ENCODE measurements at regions not wholly inside any gene's neighbourhood (a gene's known extent, or its start where the extent isn't known, plus 50 kb on each side); places are given as distances from the start of the nearest gene placed in this dataset.

GRCh38 chr2:67215214-67216055, 181.7 kb upstream of the ETAA1 start (continued):
- 0 out of 2 replicates have a peak, but pooled peaks have one; percentile 67 for TF ChIP-seq CHD1 (IDR thresholded peaks at IDR 0.05; ENCODE audit: low read depth, low read length)
- no peak for TF ChIP-seq RFX5 (IDR thresholded peaks at IDR 0.05; ENCODE audit: low read depth, low read length)
- TF ChIP-seq NFE2L2 (IDR thresholded peaks at IDR 0.05; ENCODE audit: low read depth, low read length): peak; percentile 72

GRCh38 chr2:67216103-67216502, 181.0 kb upstream of the ETAA1 start:
- H4K20me1 ChIP-seq (ENCODE audit: insufficient read depth, low read length): no peaks in the 10 kb centered on the region
- peak overlapping the region; percentile 43 to 56; a peak in 3 of 4 replicates for H4K8ac ChIP-seq (ENCODE audit: low read depth in 2 of 2, low read length in 2 of 2)
- H3K4me3 ChIP-seq (ENCODE audit: insufficient read depth, low read depth, low read length): no peak overlapping the region
- ChIA-PET POLR2A (ENCODE audit: unreplicated experiment) (no interaction called here), CTCF (interaction anchor here (0.9 to 2.0 kb wide), 3 partner anchors 316 to 771 kb away, joined by 3 to 5 read pairs (median 4); no protein-coding TSS in a partner anchor)
- H2BK120ac ChIP-seq (ENCODE audit: low read depth, low read length): peak overlapping the region; percentile 59; the same call in 1 of the 2 replicates
- no peak for TF ChIP-seq POLR2A (IDR thresholded peaks at IDR 0.05; ENCODE audit: low read depth, low read length)
- TF ChIP-seq MAFK (IDR thresholded peaks at IDR 0.05; ENCODE audit: low read depth, low read length): peak; percentile 77
- dilution Hi-C loops (cut with HindIII; ENCODE audit: low sequenced_read_pairs, unreplicated experiment) (loop anchor here (25.0 kb wide), 1 partner anchor 779 kb away; the partner anchor contains the start of gene MEIS1), intact Hi-C loops (cut with micrococcal nuclease) (loop anchor here (5.0 to 10.0 kb wide), 2 partner anchors 626 to 819 kb away; no protein-coding TSS in a partner anchor), in situ Hi-C loops (cut with MboI; ENCODE audit: low sequenced_read_pairs) (loop anchor here (5.0 kb wide), 1 partner anchor 634 kb away; no protein-coding TSS in a partner anchor)
- H2BK15ac ChIP-seq (ENCODE audit: low read depth, low read length): peak overlapping the region; percentile 58; the same call in 2 of the 3 replicates
- H4K91ac ChIP-seq (ENCODE audit: insufficient read depth, low read depth, low read length): peak overlapping the region; percentile 74; the same call in 1 of the 2 replicates
- WGBS, 2 experiments (ENCODE audit: extremely low coverage in 2 of 2, insufficient read length in 1 of 2): no CpG with 5 or more reads among the region's 4 CpGs
- peak overlapping the region; percentile 5; the same call in 1 of the 2 replicates for H4K5ac ChIP-seq (ENCODE audit: low read depth, low read length)
- peaks cover 11 to 15% of the 10 kb centered on the region in 2 experiments; a peak in 3 of 4 replicates for H3K79me1 ChIP-seq (ENCODE audit: low read depth in 1 of 2, low read length in 2 of 2)
- peaks cover 2% of the 10 kb centered on the region; the same call in 1 of the 2 replicates for H3K9me3 ChIP-seq (ENCODE audit: control insufficient read depth, insufficient read depth, low read length)
- peaks cover 18% of the 10 kb centered on the region for H3K9me1 ChIP-seq (ENCODE audit: insufficient read depth, low read length)
- 0 out of 2 replicates have a peak overlapping the region, but pooled peaks have one; percentile 4 for H3K9ac ChIP-seq (ENCODE audit: low read depth, low read length)
- peak overlapping the region; percentile 9; the same call in 1 of the 2 replicates for H2BK20ac ChIP-seq (ENCODE audit: low read depth, low read length)
- H3K4me2 ChIP-seq (ENCODE audit: low read depth, low read length): peak overlapping the region; percentile 39; the same call in 1 of the 2 replicates
- no peak overlapping the region for H2AFZ ChIP-seq (replicated peaks; ENCODE audit: low read length, poor library complexity)
- H3K27ac ChIP-seq (ENCODE audit: insufficient read depth, low read length): 0 out of 2 replicates have a peak overlapping the region, but pooled peaks have one; percentile 43
- ATAC-seq (ENCODE audit: low read depth): 0 out of 2 replicates have a peak, but pooled peaks have one; percentile 18
- H3K4ac ChIP-seq (ENCODE audit: low read depth, low read length): no peak overlapping the region
- H3K23ac ChIP-seq (ENCODE audit: low read depth, low read length): no peak overlapping the region
- peaks cover 16% of the 10 kb centered on the region for H3K4me1 ChIP-seq (ENCODE audit: control insufficient read depth, insufficient read depth, low read length)
- H3K18ac ChIP-seq (ENCODE audit: low read depth, low read length): peak overlapping the region; percentile 84; the same call in 1 of the 2 replicates
- peak overlapping the region; percentile 58; the same call in 1 of the 2 replicates for H3K56ac ChIP-seq (ENCODE audit: extremely low read depth, insufficient read depth, low read length)
- H2AK9ac ChIP-seq (replicated peaks; ENCODE audit: low read depth, low read length, poor library complexity): no peak overlapping the region
- no TSS peak for BruUV-seq (replicated peaks)
- no peaks in the 10 kb centered on the region for H3K36me3 ChIP-seq (ENCODE audit: control insufficient read depth, insufficient read depth, low read length)
- H3K14ac ChIP-seq (replicated peaks; ENCODE audit: low read depth, low read length): no peak overlapping the region
- peak overlapping the region; percentile 51; the same call in 1 of the 2 replicates for H2AK5ac ChIP-seq (ENCODE audit: low read depth, low read length)
- no peaks in the 10 kb centered on the region for H3K27me3 ChIP-seq (ENCODE audit: control insufficient read depth, insufficient read depth, low read length)
- H2BK5ac ChIP-seq (ENCODE audit: low read depth, low read length, poor library complexity, severe bottlenecking): peak overlapping the region; percentile 75
- peak; percentile 24 for DNase-seq

Data from IMR-90 (cell line).